Glutamatergic neuron (in vitro differentiated cells): ENCODE measurements at regions not wholly inside any gene's neighbourhood (a gene's known extent, or its start where the extent isn't known, plus 50 kb on each side); places are given as distances from the start of the nearest gene placed in this dataset.
A peak's percentile ranks its signal among the peaks of the same experiment; 100 is the strongest.

Experiments used
- DNase-seq: peaks from one replicate; pipeline ENCODE4 v3.0.0; 2022
- H3K27ac Mint-ChIP-seq: one replicate; pipeline ENCODE4 v1.8.0; 2020; ENCODE audit warnings: mild to moderate bottlenecking, mixed read lengths, inconsistent platforms; ENCODE audit not compliant: unreplicated experiment
- H3K27me3 Mint-ChIP-seq: one replicate; pipeline ENCODE4 v1.8.0; 2020; ENCODE audit warnings: mild to moderate bottlenecking, moderate library complexity, mixed read lengths, inconsistent platforms; ENCODE audit not compliant: unreplicated experiment
- H3K36me3 Mint-ChIP-seq: one replicate; pipeline ENCODE4 v1.8.0; 2020; ENCODE audit warnings: mild to moderate bottlenecking, mixed read lengths, inconsistent platforms; ENCODE audit not compliant: unreplicated experiment
- H3K4me1 Mint-ChIP-seq: one replicate; pipeline ENCODE4 v1.8.0; 2020; ENCODE audit warnings: mild to moderate bottlenecking, low read depth, mixed read lengths, inconsistent platforms; ENCODE audit not compliant: unreplicated experiment
- H3K4me3 Mint-ChIP-seq: one replicate; pipeline ENCODE4 v1.8.0; 2020; ENCODE audit warnings: mild to moderate bottlenecking, mixed read lengths, inconsistent platforms; ENCODE audit not compliant: unreplicated experiment
- H3K9me3 Mint-ChIP-seq: one replicate; pipeline ENCODE4 v1.8.0; 2020; ENCODE audit warnings: mild to moderate bottlenecking, moderate library complexity, mixed read lengths, inconsistent platforms; ENCODE audit not compliant: unreplicated experiment
- TF ChIP-seq, protein P1 (sequence below): fragments of 200-600 bp; sonication (generic); IDR thresholded peaks from one replicate; pipeline ENCODE4 v1.5.0; 2021; ENCODE audit not compliant: partially characterized antibody, unreplicated experiment

DNA sequence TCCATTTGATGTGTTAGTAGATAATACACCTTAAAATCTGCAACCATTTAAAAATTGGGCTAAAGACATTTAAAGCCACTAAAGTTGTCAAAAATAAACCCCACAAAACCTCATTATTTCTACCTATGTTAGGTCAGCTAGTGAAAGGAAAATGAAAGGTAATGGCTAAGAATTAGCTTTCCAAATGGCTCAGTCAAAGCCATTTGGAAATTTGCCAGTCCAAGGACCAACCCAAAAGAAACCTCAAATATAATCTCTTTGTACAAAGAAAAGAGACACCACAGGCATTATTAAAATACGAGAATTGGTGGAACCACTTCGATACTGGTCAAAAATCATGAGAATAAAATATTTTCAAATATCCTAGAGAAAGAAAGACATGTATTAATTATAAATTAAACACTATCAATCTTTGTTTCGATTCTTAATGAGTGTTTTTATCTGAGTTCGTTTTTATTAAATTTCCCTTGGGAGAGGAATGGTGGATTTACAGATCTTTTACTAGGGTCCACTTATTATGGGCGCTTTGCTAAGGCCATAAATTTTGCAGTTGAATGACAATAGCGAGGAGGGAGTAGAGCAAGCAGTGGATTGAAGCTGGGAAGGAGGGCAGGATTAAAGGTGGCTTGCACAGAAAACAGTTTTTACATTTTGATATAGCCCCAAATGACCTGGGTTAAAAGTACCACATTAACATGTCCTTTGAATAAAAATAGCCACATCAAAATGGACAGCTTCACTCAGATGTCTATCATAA lies 116.8 kb upstream of the SHB start:
- H3K4me3 Mint-ChIP-seq: peak overlapping the region; percentile 45
- H3K27me3 Mint-ChIP-seq: peaks cover 5% of the 10 kb centered on the region

DNA sequence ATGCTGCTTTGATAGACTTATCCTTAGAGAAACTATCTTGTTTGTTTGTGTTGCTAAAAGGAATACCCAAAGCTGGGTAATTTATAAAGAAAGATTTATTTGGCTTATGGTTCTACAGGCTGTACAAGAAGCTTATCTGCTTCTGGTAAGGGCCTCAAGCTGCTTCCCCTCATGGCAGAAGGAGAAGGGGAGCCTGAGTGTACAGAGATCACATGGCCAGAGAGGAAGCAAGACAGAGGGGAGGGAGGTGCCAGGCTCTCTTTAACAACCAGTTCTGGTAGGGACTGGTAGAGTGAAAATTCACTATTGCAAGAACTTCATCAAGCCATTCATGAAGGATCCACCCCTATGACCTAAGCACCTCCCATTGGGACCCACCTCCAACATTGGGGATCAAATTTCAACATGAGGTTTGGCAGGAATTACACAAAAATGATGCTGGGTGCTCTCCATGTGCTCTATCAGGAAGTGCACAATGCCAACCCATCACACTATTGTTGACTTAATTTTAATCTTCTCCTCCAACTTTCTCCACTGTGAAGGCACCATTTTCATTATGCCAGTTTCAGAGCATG lies 115.1 kb upstream of the SHB start:
- TF ChIP-seq, protein P1, sequence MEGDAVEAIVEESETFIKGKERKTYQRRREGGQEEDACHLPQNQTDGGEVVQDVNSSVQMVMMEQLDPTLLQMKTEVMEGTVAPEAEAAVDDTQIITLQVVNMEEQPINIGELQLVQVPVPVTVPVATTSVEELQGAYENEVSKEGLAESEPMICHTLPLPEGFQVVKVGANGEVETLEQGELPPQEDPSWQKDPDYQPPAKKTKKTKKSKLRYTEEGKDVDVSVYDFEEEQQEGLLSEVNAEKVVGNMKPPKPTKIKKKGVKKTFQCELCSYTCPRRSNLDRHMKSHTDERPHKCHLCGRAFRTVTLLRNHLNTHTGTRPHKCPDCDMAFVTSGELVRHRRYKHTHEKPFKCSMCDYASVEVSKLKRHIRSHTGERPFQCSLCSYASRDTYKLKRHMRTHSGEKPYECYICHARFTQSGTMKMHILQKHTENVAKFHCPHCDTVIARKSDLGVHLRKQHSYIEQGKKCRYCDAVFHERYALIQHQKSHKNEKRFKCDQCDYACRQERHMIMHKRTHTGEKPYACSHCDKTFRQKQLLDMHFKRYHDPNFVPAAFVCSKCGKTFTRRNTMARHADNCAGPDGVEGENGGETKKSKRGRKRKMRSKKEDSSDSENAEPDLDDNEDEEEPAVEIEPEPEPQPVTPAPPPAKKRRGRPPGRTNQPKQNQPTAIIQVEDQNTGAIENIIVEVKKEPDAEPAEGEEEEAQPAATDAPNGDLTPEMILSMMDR: no peak
- peaks cover 4% of the 10 kb centered on the region for H3K9me3 Mint-ChIP-seq
- no peaks in the 10 kb centered on the region for H3K36me3 Mint-ChIP-seq
- H3K4me3 Mint-ChIP-seq: peak overlapping the region; percentile 42
- H3K4me1 Mint-ChIP-seq: peaks cover 22% of the 10 kb centered on the region
- peaks cover 5% of the 10 kb centered on the region for H3K27me3 Mint-ChIP-seq
- no peak for DNase-seq
- H3K27ac Mint-ChIP-seq: no peak overlapping the region

More for the DNA sequence above, 116.8 kb upstream of the SHB start:
- no peak for DNase-seq
- TF ChIP-seq, protein P1: no peak
- peaks cover 22% of the 10 kb centered on the region for H3K4me1 Mint-ChIP-seq
- no peaks in the 10 kb centered on the region for H3K36me3 Mint-ChIP-seq
- H3K9me3 Mint-ChIP-seq: peaks cover 4% of the 10 kb centered on the region
- H3K27ac Mint-ChIP-seq: peak overlapping the region; percentile 24

DNA sequence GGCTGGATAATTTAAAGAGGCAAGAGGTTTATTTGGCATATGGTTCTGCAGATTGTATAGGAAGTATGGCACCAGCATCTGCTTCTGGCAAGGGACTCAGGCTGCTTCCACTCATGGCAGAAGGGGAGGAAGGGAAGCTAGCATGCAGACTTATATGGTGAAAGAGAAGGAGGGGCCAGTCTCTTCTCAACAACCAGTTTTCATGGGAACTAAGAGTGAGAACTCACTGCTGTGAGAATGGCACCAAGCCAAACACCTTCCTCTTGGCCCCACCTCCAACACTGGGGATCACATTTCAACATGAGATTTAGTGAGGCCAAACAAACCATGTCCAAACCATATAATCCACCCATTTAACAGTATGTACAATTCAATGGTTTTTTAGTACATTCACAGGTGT lies 113.3 kb upstream of the SHB start:
- TF ChIP-seq, protein P1: no peak
- H3K4me3 Mint-ChIP-seq: no peak overlapping the region
- peaks cover 8% of the 10 kb centered on the region for H3K27me3 Mint-ChIP-seq
- H3K36me3 Mint-ChIP-seq: no peaks in the 10 kb centered on the region
- DNase-seq: no peak
- peaks cover 19% of the 10 kb centered on the region for H3K4me1 Mint-ChIP-seq
- no peak overlapping the region for H3K27ac Mint-ChIP-seq
- H3K9me3 Mint-ChIP-seq: peaks cover 5% of the 10 kb centered on the region

DNA sequence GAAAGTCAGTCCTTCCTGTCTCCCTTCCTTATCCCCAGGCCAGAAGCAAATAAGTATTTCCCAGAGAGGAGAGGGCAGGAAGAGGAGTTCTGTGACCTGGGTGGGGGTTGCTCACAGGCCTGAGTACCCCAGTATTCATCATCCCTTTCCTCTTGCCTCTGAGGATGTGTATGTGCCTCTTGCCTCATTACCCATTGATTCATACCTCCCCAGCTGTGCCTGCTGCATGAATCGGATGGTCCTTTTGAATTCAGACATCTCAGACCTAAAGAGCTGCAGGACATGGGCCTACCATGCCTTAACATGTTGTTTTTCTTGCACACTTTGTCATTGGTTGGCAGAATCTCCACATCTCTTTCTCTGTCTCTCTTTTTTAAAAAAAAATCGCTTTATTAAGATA lies 112.8 kb upstream of the SHB start:
- Mint-ChIP-seq H3K27ac (no peak overlapping the region), H3K27me3 (peaks cover 8% of the 10 kb centered on the region), H3K4me1 (peaks cover 15% of the 10 kb centered on the region), H3K9me3 (peaks cover 5% of the 10 kb centered on the region), H3K4me3 (no peak overlapping the region), H3K36me3 (no peaks in the 10 kb centered on the region)
- TF ChIP-seq, protein P1: no peak
- DNase-seq: no peak

DNA sequence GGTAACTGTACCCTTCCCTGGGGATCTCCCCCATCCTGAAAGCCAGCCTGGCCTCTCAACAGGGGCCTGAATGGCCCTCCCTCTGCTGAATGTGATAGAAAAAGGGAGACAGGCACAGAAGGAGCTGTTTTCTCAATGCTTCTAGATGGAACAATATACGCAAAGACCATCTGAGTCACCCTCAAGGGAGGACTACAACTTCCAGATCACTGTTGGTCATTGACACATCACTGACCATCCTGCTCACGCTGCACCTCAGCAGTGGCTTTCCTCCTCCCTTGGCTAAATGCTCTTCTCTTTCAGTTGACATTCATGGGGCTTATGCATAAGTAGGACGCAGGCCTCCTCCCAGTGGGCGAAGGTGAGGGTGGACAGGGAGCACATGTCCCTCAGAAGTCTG lies 112.2 kb upstream of the SHB start:
- DNase-seq: no peak
- Mint-ChIP-seq H3K27me3 (peaks cover 8% of the 10 kb centered on the region), H3K9me3 (peaks cover 5% of the 10 kb centered on the region), H3K4me3 (no peak overlapping the region), H3K4me1 (peaks cover 8% of the 10 kb centered on the region), H3K27ac (peak overlapping the region; percentile 44), H3K36me3 (no peaks in the 10 kb centered on the region)
- TF ChIP-seq, protein P1: no peak
